Ascending aorta (tissue), 2 donors: ENCODE measurements at regions not wholly inside any gene's neighbourhood (a gene's known extent, or its start where the extent isn't known, plus 50 kb on each side); places are given as distances from the start of the nearest gene placed in this dataset.

Experiments
- DNase-seq, 2 donors: peaks; one replicate each; pipeline ENCODE4 v3.0.0-alpha.2; 2019; ENCODE audit warnings: low spot score in 2 of 2
- H3K27ac ChIP-seq, 2 donors: fragments of 200-600 bp; sonication (generic); one replicate each; pipeline ENCODE4 v1.5.1; 2016 to 2017; ENCODE audit warnings: mild to moderate bottlenecking in 1 of 2
- H3K27me3 ChIP-seq: fragments of 200-600 bp; sonication (generic); one replicate; pipeline ENCODE4 v1.5.1; 2017
- H3K36me3 ChIP-seq, 2 donors: fragments of 200-600 bp; sonication (generic); one replicate each; pipeline ENCODE4 v1.5.1; 2016
- H3K4me1 ChIP-seq, 2 donors: fragments of 200-600 bp; sonication (generic); one replicate each; pipeline ENCODE4 v1.5.1; 2016 to 2017; ENCODE audit warnings: mild to moderate bottlenecking in 1 of 2
- H3K4me3 ChIP-seq, 2 donors: fragments of 200-600 bp; sonication (generic); one replicate each; pipeline ENCODE4 v1.5.1; 2016 to 2017; ENCODE audit warnings: mild to moderate bottlenecking in 1 of 2
- H3K9me3 ChIP-seq, 2 donors: fragments of 200-600 bp; sonication (generic); one replicate each; pipeline ENCODE4 v1.5.1; 2016
- CTCF ChIP-seq, 3 experiments: fragments of 200-600 bp in 2 of 3; fragments of 450-650 bp in 1 of 3; sonication (generic) in 2 of 3; IDR thresholded peaks; one replicate each; pipeline ENCODE4 v1.5.1; 2016 to 2019; ENCODE audit warnings: antibody characterized with exemption in 3 of 3, mild to moderate bottlenecking in 1 of 3, moderate library complexity in 1 of 3
- intact Hi-C: fragments of 100-400 bp; cut with DNase I; formaldehyde crosslinking; loops from one replicate; pipeline ENCODE4 v1.15.1; 2023

- no peaks in the 10 kb centered on the region for H3K9me3 ChIP-seq
- H3K4me3 ChIP-seq = no peak overlapping the region
- no peak overlapping the region for H3K27ac ChIP-seq
- no peaks in the 10 kb centered on the region for H3K4me1 ChIP-seq
- H3K27me3 ChIP-seq = no peaks in the 10 kb centered on the region
- no peak for TF ChIP-seq CTCF (IDR thresholded peaks at IDR 0.05)
- no peak for DNase-seq
- intact Hi-C loops = no loop called here
- H3K36me3 ChIP-seq = no peaks in the 10 kb centered on the region
Observed at GRCh38 chr4:146076081-146076480, 99.4 kb upstream of the LSM6 start.

GRCh38 chr4:146073517-146073916, 102.0 kb upstream of the LSM6 start:
- DNase-seq = no peak
- intact Hi-C loops = no loop called here
- H3K4me1 ChIP-seq = no peaks in the 10 kb centered on the region
- no peaks in the 10 kb centered on the region for H3K36me3 ChIP-seq
- H3K9me3 ChIP-seq = no peaks in the 10 kb centered on the region
- H3K27ac ChIP-seq = no peak overlapping the region
- no peaks in the 10 kb centered on the region for H3K27me3 ChIP-seq
- no peak overlapping the region for H3K4me3 ChIP-seq
- TF ChIP-seq CTCF (IDR thresholded peaks at IDR 0.05) = no peak

- no peak for TF ChIP-seq CTCF (IDR thresholded peaks at IDR 0.05)
Observed at GRCh38 chr4:146072376-146072775, 103.1 kb upstream of the LSM6 start.

GRCh38 chr4:146071390-146071789, 104.1 kb upstream of the LSM6 start:
- intact Hi-C loops = no loop called here
- Histone ChIP-seq H3K27me3 (no peaks in the 10 kb centered on the region), H3K9me3 (no peaks in the 10 kb centered on the region), H3K4me3 (no peak overlapping the region), H3K4me1 (no peaks in the 10 kb centered on the region), H3K36me3 (no peaks in the 10 kb centered on the region), H3K27ac (no peak overlapping the region)
- TF ChIP-seq CTCF (IDR thresholded peaks at IDR 0.05) = no peak
- DNase-seq = no peak

More at GRCh38 chr4:146072376-146072775, 103.1 kb upstream of the LSM6 start:
- DNase-seq = no peak
- Histone ChIP-seq H3K27me3 (no peaks in the 10 kb centered on the region), H3K9me3 (no peaks in the 10 kb centered on the region), H3K4me1 (no peaks in the 10 kb centered on the region), H3K4me3 (no peak overlapping the region), H3K27ac (no peak overlapping the region), H3K36me3 (no peaks in the 10 kb centered on the region)
- intact Hi-C loops = no loop called here

GRCh38 chr4:146063143-146063542, 112.4 kb upstream of the LSM6 start:
- Histone ChIP-seq H3K9me3 (no peaks in the 10 kb centered on the region), H3K4me1 (no peaks in the 10 kb centered on the region), H3K27me3 (no peaks in the 10 kb centered on the region), H3K4me3 (no peak overlapping the region), H3K27ac (no peak overlapping the region), H3K36me3 (no peaks in the 10 kb centered on the region)
- intact Hi-C loops = no loop called here
- DNase-seq = no peak
- TF ChIP-seq CTCF (IDR thresholded peaks at IDR 0.05) = no peak

GRCh38 chr4:146062340-146062739, 113.2 kb upstream of the LSM6 start:
- DNase-seq = no peak
- Histone ChIP-seq H3K4me1 (no peaks in the 10 kb centered on the region), H3K4me3 (no peak overlapping the region), H3K36me3 (no peaks in the 10 kb centered on the region), H3K27ac (no peak overlapping the region), H3K27me3 (no peaks in the 10 kb centered on the region), H3K9me3 (no peaks in the 10 kb centered on the region)
- TF ChIP-seq CTCF (IDR thresholded peaks at IDR 0.05) = no peak
- intact Hi-C loops = no loop called here
